Activated T-helper 2 cell treated with anti-CD3 and anti-CD28 coated beads, Interferon-gamma antibody, Interleukin-2, Interleukin-4, amounts not matched to agents 10 μg/mL and 5 μg/mL and 100 μg/mL, durations not matched to agents 14 hours and 24 hours and 36 hours (primary cell): ENCODE measurements at regions not wholly inside any gene's neighbourhood (a gene's known extent, or its start where the extent isn't known, plus 50 kb on each side); places are given as distances from the start of the nearest gene placed in this dataset.

ENCODE experiments used
- DNase-seq: peaks from one replicate; pipeline ENCODE4 v3.0.0; 2021; ENCODE audit warnings: low spot score
- H3K27ac Mint-ChIP-seq: one replicate; pipeline ENCODE4 v1.8.0; 2021; ENCODE audit warnings: mixed read lengths
- H3K27me3 Mint-ChIP-seq: one replicate; pipeline ENCODE4 v1.8.0; 2021; ENCODE audit warnings: low read depth, mixed read lengths
- H3K36me3 Mint-ChIP-seq: one replicate; pipeline ENCODE4 v1.8.0; 2021; ENCODE audit warnings: low read depth, mixed read lengths
- H3K4me1 Mint-ChIP-seq: one replicate; pipeline ENCODE4 v1.8.0; 2021; ENCODE audit warnings: low read depth, mixed read lengths
- H3K4me3 Mint-ChIP-seq: one replicate; pipeline ENCODE4 v1.8.0; 2021; ENCODE audit warnings: low read depth, mild to moderate bottlenecking, moderate library complexity, mixed read lengths
- H3K9me3 Mint-ChIP-seq: one replicate; pipeline ENCODE4 v1.8.0; 2021; ENCODE audit warnings: mixed read lengths
- intact Hi-C: fragments of 100-400 bp; cut with micrococcal nuclease; formaldehyde crosslinking; loops from one replicate; pipeline ENCODE4 v1.15.1; 2023

GRCh38 chr4:165625281-165625680, 246.5 kb downstream of the CPE start:
- Mint-ChIP-seq H3K4me3 (no peak overlapping the region), H3K36me3 (no peaks in the 10 kb centered on the region), H3K4me1 (peaks cover 3% of the 10 kb centered on the region), H3K27me3 (peaks cover 2% of the 10 kb centered on the region), H3K27ac (no peak overlapping the region), H3K9me3 (peaks cover under 1% of the 10 kb centered on the region)
- intact Hi-C loops, result no loop called here
- no peak for DNase-seq

GRCh38 chr4:165626316-165626715, 246.7 kb upstream of the TLL1 start:
- H3K27me3 Mint-ChIP-seq, result peaks cover 4% of the 10 kb centered on the region
- no peak overlapping the region for H3K27ac Mint-ChIP-seq
- no peaks in the 10 kb centered on the region for H3K9me3 Mint-ChIP-seq
- DNase-seq, result no peak
- H3K4me3 Mint-ChIP-seq, result no peak overlapping the region
- no peaks in the 10 kb centered on the region for H3K36me3 Mint-ChIP-seq
- peaks cover 3% of the 10 kb centered on the region for H3K4me1 Mint-ChIP-seq
- intact Hi-C loops, result no loop called here

- Mint-ChIP-seq H3K27ac (no peak overlapping the region), H3K4me1 (peaks cover 1% of the 10 kb centered on the region), H3K27me3 (peaks cover 4% of the 10 kb centered on the region), H3K4me3 (no peak overlapping the region), H3K9me3 (no peaks in the 10 kb centered on the region), H3K36me3 (no peaks in the 10 kb centered on the region)
- no peak for DNase-seq
- intact Hi-C loops, result no loop called here
Observed at GRCh38 chr4:165627128-165627527, 245.9 kb upstream of the TLL1 start.

DNA sequence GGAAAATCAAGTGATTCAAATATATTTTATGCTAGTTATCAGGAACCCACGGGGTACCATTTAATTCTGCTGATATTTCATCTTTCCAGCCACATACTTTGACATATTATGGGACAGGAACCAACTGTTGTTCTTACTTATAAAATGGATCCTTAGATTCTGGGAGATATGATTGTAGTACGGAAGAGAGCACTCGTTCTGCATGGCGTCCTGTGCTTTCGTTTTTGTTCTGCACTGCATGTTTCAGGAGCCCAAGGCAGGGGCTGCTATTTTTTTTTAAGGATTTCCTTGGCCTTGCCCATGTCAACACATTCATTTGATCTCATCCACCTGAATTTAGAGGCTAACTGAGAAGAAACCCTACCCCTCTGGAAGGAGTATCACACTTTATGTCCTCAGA, 245.5 kb upstream of the TLL1 start:
- Mint-ChIP-seq H3K9me3 (no peaks in the 10 kb centered on the region), H3K4me1 (no peaks in the 10 kb centered on the region), H3K4me3 (no peak overlapping the region), H3K36me3 (no peaks in the 10 kb centered on the region), H3K27me3 (peaks cover 4% of the 10 kb centered on the region), H3K27ac (no peak overlapping the region)
- no peak for DNase-seq
- intact Hi-C loops, result no loop called here

DNA sequence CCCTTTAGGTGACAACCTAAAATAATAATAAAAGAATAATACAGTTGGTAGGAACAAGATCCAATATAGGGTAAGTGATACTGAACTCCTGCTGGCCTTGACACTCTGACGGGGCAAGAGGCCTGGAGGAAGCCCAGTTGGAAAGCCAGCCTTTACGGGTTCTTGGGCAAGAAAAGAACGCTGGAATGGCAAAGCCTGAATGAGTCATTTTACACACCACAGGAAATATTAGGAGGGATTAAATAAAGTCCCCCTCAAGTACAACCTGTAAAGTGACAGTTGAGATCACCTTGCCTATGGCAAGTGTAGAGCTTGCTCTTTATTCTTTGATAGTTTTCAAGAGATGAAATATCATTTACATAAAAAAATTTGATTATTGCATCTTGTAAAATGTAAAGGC, 244.5 kb upstream of the TLL1 start:
- Mint-ChIP-seq H3K9me3 (no peaks in the 10 kb centered on the region), H3K27me3 (peaks cover 3% of the 10 kb centered on the region), H3K4me3 (no peak overlapping the region), H3K27ac (no peak overlapping the region), H3K36me3 (no peaks in the 10 kb centered on the region), H3K4me1 (no peaks in the 10 kb centered on the region)
- no peak for DNase-seq
- intact Hi-C loops, result no loop called here

DNA sequence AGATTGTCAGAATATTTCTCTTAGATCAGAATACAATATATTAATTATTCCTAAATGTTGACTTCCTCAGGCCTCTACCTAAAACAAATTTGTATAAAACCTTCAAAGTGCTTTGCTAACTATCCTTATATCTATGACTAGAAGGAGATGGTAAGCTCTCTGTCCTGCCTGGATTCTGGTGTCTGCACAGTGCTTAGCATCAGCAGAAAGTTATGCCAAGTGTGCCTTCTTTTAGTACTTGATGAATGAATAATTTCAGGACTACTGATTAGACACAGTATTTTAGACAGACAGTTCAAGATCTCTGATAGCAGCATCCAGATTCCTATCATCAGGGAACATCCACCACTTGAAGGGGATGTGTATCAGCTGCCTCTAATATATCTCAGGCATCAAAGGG, 242.4 kb upstream of the TLL1 start:
- DNase-seq, result no peak
- intact Hi-C loops, result no loop called here
- Mint-ChIP-seq H3K27ac (no peak overlapping the region), H3K36me3 (no peaks in the 10 kb centered on the region), H3K4me1 (no peaks in the 10 kb centered on the region), H3K4me3 (no peak overlapping the region), H3K9me3 (no peaks in the 10 kb centered on the region), H3K27me3 (peaks cover 2% of the 10 kb centered on the region)

DNA sequence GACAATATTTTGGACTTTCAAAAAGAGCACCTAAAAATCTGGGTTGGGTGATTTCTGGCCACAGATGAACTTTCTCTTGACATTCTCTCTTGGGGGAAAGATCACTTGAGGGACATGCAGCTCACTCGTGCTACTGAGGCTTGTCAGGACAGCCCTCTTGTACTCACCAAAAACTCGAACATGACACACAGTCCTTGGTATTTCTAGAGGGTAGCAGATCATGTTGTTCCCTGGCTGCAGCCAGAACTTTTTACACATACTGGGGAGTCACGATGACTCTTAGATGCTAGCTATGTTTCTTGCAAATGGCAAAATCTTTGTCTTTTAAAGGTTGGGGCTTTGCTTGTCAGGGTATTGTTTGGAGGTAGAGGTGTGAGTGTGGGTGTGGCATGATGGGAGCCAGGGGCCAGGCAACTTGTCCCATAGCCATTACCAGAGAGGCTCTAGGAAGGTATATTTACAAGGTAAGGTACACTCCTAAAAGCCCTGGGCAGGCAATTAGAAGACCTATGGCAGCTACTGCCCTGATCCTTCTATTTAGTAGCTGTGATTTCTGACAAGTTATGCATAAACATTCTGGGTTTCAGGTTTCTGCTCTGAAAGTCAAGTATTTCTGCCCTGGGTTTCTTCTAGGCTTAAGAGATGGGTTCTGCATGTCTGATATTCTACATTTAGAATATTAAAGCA, 241.7 kb upstream of the TLL1 start:
- peaks cover 2% of the 10 kb centered on the region for H3K27me3 Mint-ChIP-seq
- H3K9me3 Mint-ChIP-seq, result no peaks in the 10 kb centered on the region
- no peaks in the 10 kb centered on the region for H3K36me3 Mint-ChIP-seq
- H3K4me3 Mint-ChIP-seq, result no peak overlapping the region
- H3K4me1 Mint-ChIP-seq, result no peaks in the 10 kb centered on the region
- no peak for DNase-seq
- intact Hi-C loops, result no loop called here
- H3K27ac Mint-ChIP-seq, result no peak overlapping the region

DNA sequence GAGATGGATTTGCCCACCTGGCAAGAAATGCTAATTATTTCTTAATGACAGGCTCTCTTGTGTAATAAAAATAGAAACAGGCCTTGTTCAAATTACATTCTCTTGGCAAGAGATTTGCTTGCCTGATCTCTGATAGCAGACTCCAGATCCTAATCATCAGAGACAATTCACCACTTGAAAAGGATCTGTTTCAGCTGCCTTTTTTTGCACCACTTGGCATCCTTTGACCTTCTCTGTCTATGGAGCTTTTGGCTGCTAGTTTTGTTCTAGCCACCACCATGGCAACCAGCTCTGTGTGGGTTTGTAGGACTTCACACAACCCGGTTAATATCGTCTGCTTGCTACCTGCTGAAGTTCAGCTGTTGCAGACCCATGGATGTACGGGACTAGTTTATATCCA, 241.1 kb upstream of the TLL1 start:
- DNase-seq, result no peak
- no peaks in the 10 kb centered on the region for H3K36me3 Mint-ChIP-seq
- no peak overlapping the region for H3K27ac Mint-ChIP-seq
- H3K4me3 Mint-ChIP-seq, result no peak overlapping the region
- H3K27me3 Mint-ChIP-seq, result peaks cover 2% of the 10 kb centered on the region
- H3K9me3 Mint-ChIP-seq, result no peaks in the 10 kb centered on the region
- H3K4me1 Mint-ChIP-seq, result no peaks in the 10 kb centered on the region
- intact Hi-C loops, result no loop called here

GRCh38 chr4:165634766-165635165, 238.3 kb upstream of the TLL1 start:
- no peak overlapping the region for H3K4me3 Mint-ChIP-seq
- intact Hi-C loops, result no loop called here
- H3K4me1 Mint-ChIP-seq, result no peaks in the 10 kb centered on the region
- DNase-seq, result no peak
- peaks cover 2% of the 10 kb centered on the region for H3K27me3 Mint-ChIP-seq
- no peaks in the 10 kb centered on the region for H3K36me3 Mint-ChIP-seq
- H3K27ac Mint-ChIP-seq, result no peak overlapping the region
- H3K9me3 Mint-ChIP-seq, result no peaks in the 10 kb centered on the region

- Mint-ChIP-seq H3K4me1 (no peaks in the 10 kb centered on the region), H3K27ac (no peak overlapping the region)
Observed at GRCh38 chr4:165635381-165635780, 237.7 kb upstream of the TLL1 start.

DNA sequence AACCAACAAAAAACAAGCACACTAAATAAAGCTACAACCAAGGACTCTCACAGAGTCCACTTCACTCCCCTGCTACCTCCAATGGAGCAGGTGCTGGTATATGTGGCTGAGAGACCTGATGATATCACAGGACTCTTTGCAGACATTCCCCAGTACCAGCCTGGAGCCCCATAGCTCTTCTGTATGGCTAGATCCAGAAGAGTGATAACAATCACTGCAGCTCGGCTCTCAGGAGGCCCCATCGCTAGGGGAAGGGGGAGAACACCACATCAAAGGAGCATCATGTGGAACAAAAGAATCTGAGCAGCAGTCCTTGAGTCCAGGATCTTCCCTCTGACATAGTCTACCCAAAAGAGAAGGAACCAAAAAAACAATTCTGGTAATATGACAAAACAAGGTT, 237.1 kb upstream of the TLL1 start:
- intact Hi-C loops, result no loop called here
- Mint-ChIP-seq H3K27ac (no peak overlapping the region), H3K36me3 (no peaks in the 10 kb centered on the region), H3K27me3 (peaks cover 2% of the 10 kb centered on the region), H3K4me3 (no peak overlapping the region), H3K9me3 (no peaks in the 10 kb centered on the region), H3K4me1 (no peaks in the 10 kb centered on the region)
- DNase-seq, result no peak

More at GRCh38 chr4:165635381-165635780, 237.7 kb upstream of the TLL1 start:
- no peaks in the 10 kb centered on the region for H3K36me3 Mint-ChIP-seq
- H3K4me3 Mint-ChIP-seq, result no peak overlapping the region
- H3K9me3 Mint-ChIP-seq, result no peaks in the 10 kb centered on the region
- H3K27me3 Mint-ChIP-seq, result peaks cover 2% of the 10 kb centered on the region
- no peak for DNase-seq
- intact Hi-C loops, result no loop called here

DNA sequence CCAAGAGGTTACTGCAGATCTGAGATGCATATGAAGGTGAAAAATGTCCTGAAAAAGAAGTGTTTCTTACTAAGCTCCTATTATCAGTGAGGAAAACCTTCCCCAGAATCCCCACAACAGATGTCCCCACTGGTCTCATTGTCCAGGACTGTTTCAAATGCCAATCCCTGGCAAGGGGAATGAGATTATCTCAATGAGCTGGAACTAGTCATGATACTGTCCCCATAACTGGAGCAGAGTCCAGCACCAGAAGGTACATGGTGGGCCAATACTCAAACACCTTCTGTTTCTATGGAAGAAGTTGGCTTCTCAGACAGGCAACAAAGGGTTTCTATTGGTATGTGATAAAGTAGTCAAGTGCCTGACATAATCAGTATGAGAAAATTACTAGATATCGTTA, 221.1 kb upstream of the TLL1 start:
- H3K4me3 Mint-ChIP-seq, result no peak overlapping the region
- H3K27ac Mint-ChIP-seq, result no peak overlapping the region
- intact Hi-C loops, result no loop called here

GRCh38 chr4:165654556-165654955, 218.5 kb upstream of the TLL1 start:
- Mint-ChIP-seq H3K4me3 (no peak overlapping the region), H3K9me3 (no peaks in the 10 kb centered on the region), H3K27me3 (no peaks in the 10 kb centered on the region), H3K4me1 (no peaks in the 10 kb centered on the region), H3K27ac (no peak overlapping the region), H3K36me3 (no peaks in the 10 kb centered on the region)
- intact Hi-C loops, result no loop called here
- DNase-seq, result no peak

More for the DNA sequence above, 221.1 kb upstream of the TLL1 start:
- Mint-ChIP-seq H3K27me3 (no peaks in the 10 kb centered on the region), H3K9me3 (no peaks in the 10 kb centered on the region), H3K36me3 (no peaks in the 10 kb centered on the region), H3K4me1 (no peaks in the 10 kb centered on the region)
- no peak for DNase-seq

DNA sequence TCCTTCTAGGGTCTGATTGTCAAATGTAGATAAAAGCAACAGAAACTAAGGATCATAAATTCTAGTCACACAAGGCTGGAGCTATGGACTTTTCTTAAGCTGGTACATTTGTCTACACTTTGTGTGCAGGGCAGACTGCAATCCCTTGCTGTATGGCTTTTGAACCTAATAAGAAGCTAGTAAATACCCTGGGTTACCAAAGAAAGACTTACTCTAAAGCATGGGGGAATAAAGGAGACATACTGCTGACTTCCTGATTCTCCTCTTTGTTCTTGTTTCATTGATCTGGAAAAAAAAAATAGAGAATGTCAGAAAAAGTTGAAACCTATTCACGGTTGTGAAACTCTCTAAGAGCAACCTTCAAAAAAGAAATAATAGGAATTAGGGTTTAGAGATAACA, 216.6 kb upstream of the TLL1 start:
- Mint-ChIP-seq H3K27me3 (no peaks in the 10 kb centered on the region), H3K9me3 (no peaks in the 10 kb centered on the region), H3K4me3 (no peak overlapping the region), H3K4me1 (no peaks in the 10 kb centered on the region), H3K27ac (no peak overlapping the region), H3K36me3 (no peaks in the 10 kb centered on the region)
- intact Hi-C loops, result no loop called here
- DNase-seq, result no peak
